ENCODE measurements at regions not wholly inside any gene's neighbourhood (a gene's known extent, or its start where the extent isn't known, plus 50 kb on each side); places are given as distances from the start of the nearest gene placed in this dataset.

- TF ChIP-seq CTCF (IDR thresholded peaks at IDR 0.05 in 4 of 5, conservative IDR thresholded peaks at IDR 0.05 in 1 of 5) (no peak), POLR2A (IDR thresholded peaks at IDR 0.05) (no peak)
Measured at GRCh38 chrX:110578270-110578669, 217.3 kb downstream of the CHRDL1 start.
